ENCODE measurements at regions not wholly inside any gene's neighbourhood (a gene's known extent, or its start where the extent isn't known, plus 50 kb on each side); places are given as distances from the start of the nearest gene placed in this dataset.

- Mint-ChIP-seq H3K36me3 (no peaks in the 10 kb centered on the region), H3K27me3 (peaks cover 10% of the 10 kb centered on the region), H3K4me1 (no peaks in the 10 kb centered on the region), H3K27ac (no peak overlapping the region), H3K9me3 (peaks cover 0 to 8% (median 0%) of the 10 kb centered on the region in 7 donors), H3K4me3 (no peak overlapping the region)
- DNase-seq (no peak), ATAC-seq (ENCODE audit: low read depth in 2 of 2) (no peak)
- Histone ChIP-seq H3K9me3 (ENCODE audit: control insufficient read depth in 2 of 2, low read length in 2 of 2) (no peaks in the 10 kb centered on the region), H3K27me3 (ENCODE audit: control insufficient read depth, insufficient read depth, low read length) (peaks cover under 1% of the 10 kb centered on the region), H3K4me3 (ENCODE audit: low read depth, low read length) (no peak overlapping the region), H3K36me3 (ENCODE audit: control insufficient read depth, insufficient read depth, low read length) (no peaks in the 10 kb centered on the region), H3K27ac (ENCODE audit: insufficient read depth, low read length, poor library complexity, severe bottlenecking) (no peak overlapping the region), H3K4me1 (ENCODE audit: control insufficient read depth, insufficient read depth, low read length, poor library complexity, severe bottlenecking) (no peaks in the 10 kb centered on the region)
These were observed 268.5 kb downstream of the PTPRU start for GRCh38 chr1:29504709-29505410.

GRCh38 chr1:29504196-29504595 lies 267.9 kb downstream of the PTPRU start:
- no peaks in the 10 kb centered on the region for H3K4me1 ChIP-seq (ENCODE audit: control insufficient read depth, insufficient read depth, low read length, poor library complexity, severe bottlenecking)
- DNase-seq = no peak
- no peaks in the 10 kb centered on the region for H3K27me3 ChIP-seq (ENCODE audit: control insufficient read depth, insufficient read depth, low read length)
- peaks cover 0 to 8% (median 0%) of the 10 kb centered on the region in 7 donors for H3K9me3 Mint-ChIP-seq
- no peaks in the 10 kb centered on the region for H3K36me3 Mint-ChIP-seq
- peaks cover 5% of the 10 kb centered on the region for H3K27me3 Mint-ChIP-seq
- H3K27ac ChIP-seq (ENCODE audit: insufficient read depth, low read length, poor library complexity, severe bottlenecking) = no peak overlapping the region
- H3K4me3 Mint-ChIP-seq = no peak overlapping the region
- H3K36me3 ChIP-seq (ENCODE audit: control insufficient read depth, insufficient read depth, low read length) = no peaks in the 10 kb centered on the region
- no peaks in the 10 kb centered on the region for H3K4me1 Mint-ChIP-seq
- no peak for ATAC-seq (ENCODE audit: low read depth in 2 of 2)
- no peaks in the 10 kb centered on the region for H3K9me3 ChIP-seq (ENCODE audit: control insufficient read depth in 2 of 2, low read length in 2 of 2)
- no peak overlapping the region for H3K27ac Mint-ChIP-seq
- H3K4me3 ChIP-seq (ENCODE audit: low read depth, low read length) = no peak overlapping the region

GRCh38 chr1:29502911-29503840 lies 266.9 kb downstream of the PTPRU start:
- Histone ChIP-seq H3K36me3 (ENCODE audit: control insufficient read depth, insufficient read depth, low read length) (no peaks in the 10 kb centered on the region), H3K27ac (ENCODE audit: insufficient read depth, low read length, poor library complexity, severe bottlenecking) (no peak overlapping the region), H3K9me3 (ENCODE audit: control insufficient read depth in 2 of 2, low read length in 2 of 2) (no peaks in the 10 kb centered on the region), H3K27me3 (ENCODE audit: control insufficient read depth, insufficient read depth, low read length) (no peaks in the 10 kb centered on the region), H3K4me1 (ENCODE audit: control insufficient read depth, insufficient read depth, low read length, poor library complexity, severe bottlenecking) (no peaks in the 10 kb centered on the region), H3K4me3 (ENCODE audit: low read depth, low read length) (no peak overlapping the region)
- Mint-ChIP-seq H3K4me3 (no peak overlapping the region), H3K9me3 (peaks cover 0 to 8% (median 0%) of the 10 kb centered on the region in 7 donors), H3K4me1 (no peaks in the 10 kb centered on the region), H3K27me3 (no peaks in the 10 kb centered on the region), H3K36me3 (no peaks in the 10 kb centered on the region), H3K27ac (no peak overlapping the region)
- DNase-seq = no peak
- no peak for ATAC-seq (ENCODE audit: low read depth in 2 of 2)

GRCh38 chr1:29502225-29502910 lies 266.0 kb downstream of the PTPRU start:
- Mint-ChIP-seq H3K36me3 (no peaks in the 10 kb centered on the region), H3K27ac (no peak overlapping the region), H3K4me3 (no peak overlapping the region), H3K4me1 (no peaks in the 10 kb centered on the region), H3K27me3 (no peaks in the 10 kb centered on the region), H3K9me3 (peaks cover 0 to 7% (median 0%) of the 10 kb centered on the region in 7 donors)
- no peak for ATAC-seq (ENCODE audit: low read depth in 2 of 2)
- H3K4me1 ChIP-seq (ENCODE audit: control insufficient read depth, insufficient read depth, low read length, poor library complexity, severe bottlenecking) = no peaks in the 10 kb centered on the region
- H3K4me3 ChIP-seq (ENCODE audit: low read depth, low read length) = no peak overlapping the region
- H3K27me3 ChIP-seq (ENCODE audit: control insufficient read depth, insufficient read depth, low read length) = no peaks in the 10 kb centered on the region
- no peak for DNase-seq
- H3K27ac ChIP-seq (ENCODE audit: insufficient read depth, low read length, poor library complexity, severe bottlenecking) = no peak overlapping the region
- H3K36me3 ChIP-seq (ENCODE audit: control insufficient read depth, insufficient read depth, low read length) = no peaks in the 10 kb centered on the region
- H3K9me3 ChIP-seq (ENCODE audit: control insufficient read depth in 2 of 2, low read length in 2 of 2) = no peaks in the 10 kb centered on the region

GRCh38 chr1:29501227-29501976 lies 265.1 kb downstream of the PTPRU start:
- Mint-ChIP-seq H3K9me3 (peaks cover 0 to 9% (median 0%) of the 10 kb centered on the region in 7 donors), H3K4me3 (no peak overlapping the region), H3K36me3 (no peaks in the 10 kb centered on the region), H3K27me3 (no peaks in the 10 kb centered on the region), H3K4me1 (no peaks in the 10 kb centered on the region), H3K27ac (no peak overlapping the region)
- Histone ChIP-seq H3K36me3 (ENCODE audit: control insufficient read depth, insufficient read depth, low read length) (no peaks in the 10 kb centered on the region), H3K9me3 (ENCODE audit: control insufficient read depth in 2 of 2, low read length in 2 of 2) (peaks cover 0 to 7% of the 10 kb centered on the region in 2 experiments), H3K4me1 (ENCODE audit: control insufficient read depth, insufficient read depth, low read length, poor library complexity, severe bottlenecking) (no peaks in the 10 kb centered on the region), H3K27ac (ENCODE audit: insufficient read depth, low read length, poor library complexity, severe bottlenecking) (no peak overlapping the region), H3K27me3 (ENCODE audit: control insufficient read depth, insufficient read depth, low read length) (no peaks in the 10 kb centered on the region), H3K4me3 (ENCODE audit: low read depth, low read length) (no peak overlapping the region)
- ATAC-seq (ENCODE audit: low read depth in 2 of 2) = no peak
- DNase-seq = no peak

- Mint-ChIP-seq H3K36me3 (no peaks in the 10 kb centered on the region), H3K27ac (no peak overlapping the region), H3K9me3 (peaks cover 0 to 17% (median 3%) of the 10 kb centered on the region in 7 donors), H3K4me1 (no peaks in the 10 kb centered on the region), H3K4me3 (no peak overlapping the region), H3K27me3 (peaks cover under 1% of the 10 kb centered on the region)
- peaks cover 0 to 12% of the 10 kb centered on the region in 2 experiments for H3K9me3 ChIP-seq (ENCODE audit: control insufficient read depth in 2 of 2, low read length in 2 of 2)
- ATAC-seq (ENCODE audit: low read depth in 2 of 2) (no peak), DNase-seq (no peak)
- H3K4me3 ChIP-seq (ENCODE audit: low read depth, low read length) = no peak overlapping the region
- no peaks in the 10 kb centered on the region for H3K27me3 ChIP-seq (ENCODE audit: control insufficient read depth, insufficient read depth, low read length)
- no peaks in the 10 kb centered on the region for H3K4me1 ChIP-seq (ENCODE audit: control insufficient read depth, insufficient read depth, low read length, poor library complexity, severe bottlenecking)
- H3K36me3 ChIP-seq (ENCODE audit: control insufficient read depth, insufficient read depth, low read length) = no peaks in the 10 kb centered on the region
- H3K27ac ChIP-seq (ENCODE audit: insufficient read depth, low read length, poor library complexity, severe bottlenecking) = no peak overlapping the region
These were observed 264.3 kb downstream of the PTPRU start for GRCh38 chr1:29500651-29501050.

GRCh38 chr1:29500041-29500440 lies 263.7 kb downstream of the PTPRU start:
- Histone ChIP-seq H3K9me3 (ENCODE audit: control insufficient read depth in 2 of 2, low read length in 2 of 2) (peaks cover 2 to 12% of the 10 kb centered on the region in 2 experiments), H3K27ac (ENCODE audit: insufficient read depth, low read length, poor library complexity, severe bottlenecking) (no peak overlapping the region), H3K27me3 (ENCODE audit: control insufficient read depth, insufficient read depth, low read length) (no peaks in the 10 kb centered on the region), H3K36me3 (ENCODE audit: control insufficient read depth, insufficient read depth, low read length) (no peaks in the 10 kb centered on the region), H3K4me1 (ENCODE audit: control insufficient read depth, insufficient read depth, low read length, poor library complexity, severe bottlenecking) (no peaks in the 10 kb centered on the region), H3K4me3 (ENCODE audit: low read depth, low read length) (no peak overlapping the region)
- DNase-seq (no peak), ATAC-seq (ENCODE audit: low read depth in 2 of 2) (no peak)
- Mint-ChIP-seq H3K27me3 (peaks cover 4% of the 10 kb centered on the region), H3K4me3 (no peak overlapping the region), H3K27ac (no peak overlapping the region), H3K9me3 (peaks cover 0 to 22% (median 3%) of the 10 kb centered on the region in 7 donors), H3K36me3 (no peaks in the 10 kb centered on the region), H3K4me1 (no peaks in the 10 kb centered on the region)
